ENCODE measurements at regions not wholly inside any gene's neighbourhood (a gene's known extent, or its start where the extent isn't known, plus 50 kb on each side); places are given as distances from the start of the nearest gene placed in this dataset.

DNA sequence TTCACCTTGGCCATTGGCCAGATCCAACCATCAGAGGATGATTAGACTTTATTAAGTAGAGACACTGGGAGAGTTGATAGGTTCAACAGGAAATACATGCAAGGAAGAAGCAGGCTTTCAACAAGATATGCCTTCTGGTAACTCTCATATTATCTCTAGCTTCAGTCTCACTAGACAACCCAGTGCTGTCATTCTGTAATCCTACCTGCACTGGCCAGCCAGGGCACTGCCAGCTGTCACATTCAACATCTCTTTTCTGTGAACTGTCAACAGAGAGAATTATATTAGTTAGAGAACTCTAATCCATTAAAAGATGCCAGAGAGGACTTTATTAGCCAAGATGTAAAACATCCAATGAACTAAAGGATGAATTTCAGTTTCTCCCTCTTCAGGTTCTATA is 337.9 kb upstream of the JAG1 start:
- intact Hi-C loops (cut with DNase I), result loop anchor here in 1 of 10 donors (5.0 kb wide), 1 partner anchor 44 kb away; no protein-coding TSS in a partner anchor
- H3K27me3 ChIP-seq, result no peaks in the 10 kb centered on the region
- H3K36me3 ChIP-seq, result no peaks in the 10 kb centered on the region
- no peak for DNase-seq
- H3K4me3 ChIP-seq, result no peak overlapping the region
- peaks cover 0 to 26% (median 2%) of the 10 kb centered on the region in 12 donors for H3K4me1 ChIP-seq
- no peak for ATAC-seq
- H3K27ac ChIP-seq, result no peak overlapping the region
- peaks cover 0 to 8% (median 0%) of the 10 kb centered on the region in 12 donors for H3K9me3 ChIP-seq
- no peak for TF ChIP-seq CTCF (IDR thresholded peaks at IDR 0.05)
- TF ChIP-seq POLR2A (IDR thresholded peaks at IDR 0.05), result no peak

DNA sequence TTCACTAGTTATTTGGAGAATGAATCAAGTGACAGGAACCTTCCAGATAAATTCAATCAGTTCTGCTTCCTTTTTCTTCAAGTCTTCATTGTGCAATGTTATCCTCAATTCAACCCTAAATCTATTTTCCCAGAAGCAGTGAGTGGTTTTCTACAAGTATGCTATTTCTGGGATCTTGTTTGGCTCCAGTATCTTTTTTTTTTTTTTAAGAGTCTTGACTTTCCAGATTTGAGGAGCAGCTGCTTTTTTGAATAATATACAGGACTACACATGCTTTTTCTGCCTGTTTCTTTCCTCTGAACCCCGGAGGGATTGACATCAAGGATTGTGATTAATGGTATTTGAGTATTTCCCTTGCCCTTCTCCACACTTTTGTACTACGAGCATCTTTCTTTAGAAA is 339.2 kb upstream of the JAG1 start:
- DNase-seq, result no peak
- Histone ChIP-seq H3K36me3 (no peaks in the 10 kb centered on the region), H3K27ac (peak overlapping the region in 9 of 12 donors; percentile 16 to 73 (median 36)), H3K27me3 (no peaks in the 10 kb centered on the region), H3K4me1 (peaks cover 0 to 26% (median 2%) of the 10 kb centered on the region in 12 donors), H3K4me3 (no peak overlapping the region), H3K9me3 (no peaks in the 10 kb centered on the region)
- WGBS, 4 donors, result 43 to 62% (median 53%) methylated on average over 2 of the region's 2 CpGs
- peak; percentile 34 to 87 (median 74) for ATAC-seq
- intact Hi-C loops (cut with DNase I), result loop anchor here in 1 of 10 donors (5.0 kb wide), 1 partner anchor 46 kb away; no protein-coding TSS in a partner anchor
- no peak for TF ChIP-seq CTCF (IDR thresholded peaks at IDR 0.05)
- no peak for TF ChIP-seq POLR2A (IDR thresholded peaks at IDR 0.05)

DNA sequence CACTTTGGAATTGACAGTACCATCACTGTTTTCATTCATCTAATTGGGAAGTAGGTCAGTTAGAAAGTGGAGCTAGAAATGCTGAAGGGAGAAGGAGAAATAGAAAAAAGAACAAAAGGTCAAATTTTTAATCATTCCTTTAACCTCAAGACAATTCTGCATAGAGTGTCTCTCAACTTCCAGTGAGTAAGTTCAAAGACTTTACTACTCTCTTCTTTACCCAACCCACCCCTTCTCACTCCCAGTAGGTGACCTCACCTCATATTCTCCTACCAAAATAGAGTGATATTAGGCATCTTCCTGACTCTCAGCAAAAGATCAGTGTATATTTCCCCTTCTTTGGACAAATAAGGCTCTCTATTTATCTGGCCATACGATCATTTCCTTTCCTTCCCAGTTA is 340.0 kb upstream of the JAG1 start:
- peak overlapping the region; percentile 2 to 64 (median 32) for H3K27ac ChIP-seq
- no peaks in the 10 kb centered on the region for H3K9me3 ChIP-seq
- ATAC-seq (no peak), DNase-seq (no peak)
- H3K36me3 ChIP-seq, result no peaks in the 10 kb centered on the region
- intact Hi-C loops (cut with DNase I), result loop anchor here in 1 of 10 donors (5.0 kb wide), 1 partner anchor 46 kb away; no protein-coding TSS in a partner anchor
- H3K4me3 ChIP-seq, result no peak overlapping the region
- H3K27me3 ChIP-seq, result no peaks in the 10 kb centered on the region
- peaks cover 0 to 26% (median 2%) of the 10 kb centered on the region in 12 donors for H3K4me1 ChIP-seq
- TF ChIP-seq CTCF (IDR thresholded peaks at IDR 0.05) (no peak), POLR2A (IDR thresholded peaks at IDR 0.05) (no peak)
- 49 to 75% (median 57%) methylated on average over 1 of the region's 1 CpG for WGBS, 4 donors

- Histone ChIP-seq H3K4me1 (peaks cover 0 to 26% (median 2%) of the 10 kb centered on the region in 12 donors), H3K36me3 (no peaks in the 10 kb centered on the region), H3K27me3 (no peaks in the 10 kb centered on the region), H3K9me3 (no peaks in the 10 kb centered on the region), H3K27ac (no peak overlapping the region), H3K4me3 (no peak overlapping the region)
- ATAC-seq, result no peak
- TF ChIP-seq POLR2A (IDR thresholded peaks at IDR 0.05) (no peak), CTCF (IDR thresholded peaks at IDR 0.05) (no peak)
- intact Hi-C loops (cut with DNase I), result no loop called here
- DNase-seq, result no peak
- 86 to 90% (median 88%) methylated on average over 4 of the region's 4 CpGs for WGBS, 4 donors
Observed at GRCh38 chr20:11015440-11015839, 341.6 kb upstream of the JAG1 start.
